Muscle of leg (tissue), 3 donors: ENCODE measurements at regions not wholly inside any gene's neighbourhood (a gene's known extent, or its start where the extent isn't known, plus 50 kb on each side); places are given as distances from the start of the nearest gene placed in this dataset.

ENCODE experiments used
- DNase-seq: peaks from one replicate; pipeline ENCODE4 v3.0.0; 2013
- H3K27ac ChIP-seq: one replicate; pipeline ENCODE4 v1.5.1; 2013; ENCODE audit warnings: mild to moderate bottlenecking, low read length, control low read depth
- H3K27me3 ChIP-seq: one replicate; pipeline ENCODE4 v1.6.1; 2013; ENCODE audit warnings: low read length; ENCODE audit not compliant: control insufficient read depth, insufficient read depth
- H3K36me3 ChIP-seq: one replicate; pipeline ENCODE4 v1.6.1; 2013; ENCODE audit warnings: low read length; ENCODE audit not compliant: control insufficient read depth, insufficient read depth
- H3K4me1 ChIP-seq: one replicate; pipeline ENCODE4 v1.6.1; 2013; ENCODE audit warnings: low read length; ENCODE audit not compliant: control insufficient read depth, insufficient read depth
- H3K4me3 ChIP-seq: one replicate; pipeline ENCODE4 v1.5.1; 2013; ENCODE audit warnings: low read length, control low read depth
- H3K9me3 ChIP-seq: replicated peaks from 2 replicates; pipeline ENCODE4 v1.6.1; 2013; ENCODE audit warnings: low read depth, low read length; ENCODE audit not compliant: control insufficient read depth
- WGBS: methylation state at CpG from one replicate; pipeline ENCODE4 v1.1.5; 2013; ENCODE audit warnings: missing lambda C conversion rate; ENCODE audit not compliant: insufficient coverage; 5-methylcytosine and 5-hydroxymethylcytosine counted together

- Histone ChIP-seq H3K4me3 (no peak overlapping the region), H3K36me3 (no peaks in the 10 kb centered on the region), H3K9me3 (no peaks in the 10 kb centered on the region), H3K27me3 (no peaks in the 10 kb centered on the region), H3K4me1 (peaks cover 36% of the 10 kb centered on the region), H3K27ac (no peak overlapping the region)
- no CpG with 5 or more reads among the region's 7 CpGs for WGBS
- DNase-seq = no peak
Measured at GRCh38 chr7:47037607-47038006, 544.3 kb downstream of the TNS3 start.

- 100% methylated on average over 2 of the region's 6 CpGs for WGBS
- H3K27me3 ChIP-seq = no peaks in the 10 kb centered on the region
Measured at GRCh38 chr7:47036909-47037308, 545.0 kb downstream of the TNS3 start.

GRCh38 chr7:47035522-47035921 lies 546.4 kb downstream of the TNS3 start:
- H3K9me3 ChIP-seq = no peaks in the 10 kb centered on the region
- H3K4me3 ChIP-seq = no peak overlapping the region
- peak overlapping the region; percentile 39 for H3K27ac ChIP-seq
- WGBS = 71% methylated on average over 1 of the region's 2 CpGs
- H3K4me1 ChIP-seq = peaks cover 40% of the 10 kb centered on the region
- DNase-seq = peak; percentile 84
- no peaks in the 10 kb centered on the region for H3K36me3 ChIP-seq
- H3K27me3 ChIP-seq = no peaks in the 10 kb centered on the region

More at GRCh38 chr7:47036909-47037308, 545.0 kb downstream of the TNS3 start:
- Histone ChIP-seq H3K4me3 (no peak overlapping the region), H3K36me3 (no peaks in the 10 kb centered on the region), H3K9me3 (no peaks in the 10 kb centered on the region), H3K27ac (no peak overlapping the region), H3K4me1 (peaks cover 37% of the 10 kb centered on the region)
- DNase-seq = no peak

GRCh38 chr7:47034180-47034579 lies 547.7 kb downstream of the TNS3 start:
- no peak overlapping the region for H3K27ac ChIP-seq
- WGBS = 100% methylated on average over 1 of the region's 2 CpGs
- H3K27me3 ChIP-seq = no peaks in the 10 kb centered on the region
- H3K9me3 ChIP-seq = no peaks in the 10 kb centered on the region
- H3K4me3 ChIP-seq = no peak overlapping the region
- DNase-seq = peak; percentile 37
- H3K4me1 ChIP-seq = peaks cover 32% of the 10 kb centered on the region
- no peaks in the 10 kb centered on the region for H3K36me3 ChIP-seq

GRCh38 chr7:47032536-47032908 lies 549.4 kb downstream of the TNS3 start:
- no peak for DNase-seq
- peak overlapping the region; percentile 62 for H3K27ac ChIP-seq
- H3K27me3 ChIP-seq = no peaks in the 10 kb centered on the region
- WGBS = no CpG with 5 or more reads among the region's 4 CpGs
- no peak overlapping the region for H3K4me3 ChIP-seq
- H3K36me3 ChIP-seq = no peaks in the 10 kb centered on the region
- peaks cover 27% of the 10 kb centered on the region for H3K4me1 ChIP-seq
- no peaks in the 10 kb centered on the region for H3K9me3 ChIP-seq

GRCh38 chr7:47031786-47032535 lies 550.0 kb downstream of the TNS3 start:
- no CpG with 5 or more reads among the region's 6 CpGs for WGBS
- Histone ChIP-seq H3K4me3 (no peak overlapping the region), H3K36me3 (no peaks in the 10 kb centered on the region), H3K27ac (peak overlapping the region; percentile 77), H3K9me3 (no peaks in the 10 kb centered on the region), H3K27me3 (no peaks in the 10 kb centered on the region), H3K4me1 (peaks cover 27% of the 10 kb centered on the region)
- peak; percentile 96 for DNase-seq

- Histone ChIP-seq H3K27ac (peak overlapping the region; percentile 29), H3K4me1 (peaks cover 20% of the 10 kb centered on the region), H3K36me3 (no peaks in the 10 kb centered on the region), H3K9me3 (no peaks in the 10 kb centered on the region), H3K27me3 (no peaks in the 10 kb centered on the region), H3K4me3 (no peak overlapping the region)
- peak; percentile 46 for DNase-seq
- 17% methylated on average over 1 of the region's 3 CpGs for WGBS
Measured at GRCh38 chr7:47028284-47028683, 553.6 kb downstream of the TNS3 start.

GRCh38 chr7:47027695-47028240 lies 554.1 kb downstream of the TNS3 start:
- no CpG with 5 or more reads among the region's 2 CpGs for WGBS
- DNase-seq = peak; percentile 78
- Histone ChIP-seq H3K36me3 (no peaks in the 10 kb centered on the region), H3K27ac (peak overlapping the region; percentile 53), H3K4me3 (no peak overlapping the region), H3K4me1 (peaks cover 16% of the 10 kb centered on the region), H3K27me3 (no peaks in the 10 kb centered on the region), H3K9me3 (no peaks in the 10 kb centered on the region)

- peak overlapping the region; percentile 65 for H3K27ac ChIP-seq
- H3K4me1 ChIP-seq = peaks cover 13% of the 10 kb centered on the region
- 26% methylated on average over 2 of the region's 5 CpGs for WGBS
- no peaks in the 10 kb centered on the region for H3K36me3 ChIP-seq
- DNase-seq = peak; percentile 97
- H3K27me3 ChIP-seq = no peaks in the 10 kb centered on the region
- no peaks in the 10 kb centered on the region for H3K9me3 ChIP-seq
- no peak overlapping the region for H3K4me3 ChIP-seq
Measured at GRCh38 chr7:47026780-47027361, 555.0 kb downstream of the TNS3 start.

GRCh38 chr7:47024991-47025390 lies 556.9 kb downstream of the TNS3 start:
- Histone ChIP-seq H3K9me3 (no peaks in the 10 kb centered on the region), H3K27me3 (no peaks in the 10 kb centered on the region), H3K27ac (peak overlapping the region; percentile 22), H3K36me3 (no peaks in the 10 kb centered on the region), H3K4me1 (peaks cover 6% of the 10 kb centered on the region), H3K4me3 (no peak overlapping the region)
- DNase-seq = peak; percentile 67
- WGBS = 0% methylated on average over 1 of the region's 4 CpGs
